ENCODE measurements at regions not wholly inside any gene's neighbourhood (a gene's known extent, or its start where the extent isn't known, plus 50 kb on each side); places are given as distances from the start of the nearest gene placed in this dataset.

GRCh38 chr6:19042420-19042819 is 655.3 kb downstream of the RNF144B start (continued):
- TF ChIP-seq E2F8 (IDR thresholded peaks at IDR 0.05; ENCODE audit: low read depth, partially characterized antibody) (no peak), ZBED1 (IDR thresholded peaks at IDR 0.05; ENCODE audit: borderline replicate concordance) (no peak), MTA3 (IDR thresholded peaks at IDR 0.05; ENCODE audit: borderline replicate concordance, low read length) (no peak), MAX (IDR thresholded peaks at IDR 0.05; ENCODE audit: low read depth, low read length) (no peak), FOS (IDR thresholded peaks at IDR 0.05; ENCODE audit: borderline replicate concordance, extremely low read depth, insufficient read length) (no peak), ELK1 (IDR thresholded peaks at IDR 0.05; ENCODE audit: low read depth, low read length) (no peak)

GRCh38 chr6:19050765-19051164 is 663.6 kb downstream of the RNF144B start:
- WGBS (ENCODE audit: insufficient coverage, insufficient replicate concordance, low lambda C conversion rate, missing lambda C conversion rate), result 24% methylated on average over 3 of the region's 3 CpGs
- intact Hi-C loops (cut with micrococcal nuclease; ENCODE audit: unreplicated experiment) (no loop called here), in situ Hi-C loops (cut with MboI) (no loop called here)
- H3K36me3 ChIP-seq (ENCODE audit: control insufficient read depth in 2 of 2, insufficient read depth in 2 of 2, low read length in 1 of 2), result no peaks in the 10 kb centered on the region
- ChIA-PET CTCF (no interaction called here), SMC1A (ENCODE audit: uncharacterized antibody, unreplicated experiment) (no interaction called here), RAD21 (ENCODE audit: unreplicated experiment) (no interaction called here), POLR2A (no interaction called here)
- no peak overlapping the region for H3K4me2 ChIP-seq (ENCODE audit: control insufficient read depth, insufficient read depth)
- ATAC-seq, result no peak
- no peak for FAIRE-seq
- no peak overlapping the region for H3K4me3 ChIP-seq
- DNase-seq (ENCODE audit: low read depth, low spot score), result no peak
- no peak overlapping the region for H2AFZ ChIP-seq (ENCODE audit: control insufficient read depth, low read depth, low read length)
- no peak overlapping the region for H3K27ac ChIP-seq (ENCODE audit: control insufficient read depth, insufficient read depth)
- no peaks in the 10 kb centered on the region for H3K27me3 ChIP-seq (replicated peaks in 1 of 2; ENCODE audit: control insufficient read depth in 2 of 2, insufficient read depth in 2 of 2, low read length in 1 of 2)
- H3K4me1 ChIP-seq (ENCODE audit: control insufficient read depth, insufficient read depth, low read length), result no peaks in the 10 kb centered on the region
- no TSS peak for BruUV-seq (replicated peaks)
- no peak overlapping the region for H3K9ac ChIP-seq (ENCODE audit: control insufficient read depth, insufficient read depth, low read length)
- no peaks in the 10 kb centered on the region for H3K79me2 ChIP-seq (ENCODE audit: control insufficient read depth, insufficient read depth, low read length)
- H4K20me1 ChIP-seq (ENCODE audit: control insufficient read depth, insufficient read depth), result no peaks in the 10 kb centered on the region
- H3K9me3 ChIP-seq (replicated peaks; ENCODE audit: control insufficient read depth, insufficient read depth, low read length), result no peaks in the 10 kb centered on the region
- TF ChIP-seq ZBTB33 (IDR thresholded peaks at IDR 0.05) (no peak), KDM1A (IDR thresholded peaks at IDR 0.05; ENCODE audit: borderline replicate concordance) (no peak), ZZZ3 (IDR thresholded peaks at IDR 0.05; ENCODE audit: control insufficient read depth, insufficient read length, low read depth) (no peak), PAX5 (IDR thresholded peaks at IDR 0.05; ENCODE audit: borderline replicate concordance, low read depth, low read length) (no peak), STAT3 (IDR thresholded peaks at IDR 0.05; ENCODE audit: low read depth, low read length) (no peak), TAF1 (IDR thresholded peaks at IDR 0.05; ENCODE audit: borderline replicate concordance, low read depth, low read length) (no peak), ATF7 (IDR thresholded peaks at IDR 0.05; ENCODE audit: low read depth) (no peak), BCLAF1 (IDR thresholded peaks at IDR 0.05) (no peak), IRF4 (IDR thresholded peaks at IDR 0.05; ENCODE audit: low read depth, low read length) (no peak), TCF7 (IDR thresholded peaks at IDR 0.05; ENCODE audit: borderline replicate concordance) (no peak), SMAD5 (IDR thresholded peaks at IDR 0.05; ENCODE audit: low read depth) (no peak)

All from GM12878 (cell line).